Activated CD4-positive, alpha-beta T cell treated with anti-CD3 and anti-CD28 coated beads, Interleukin-2, Interleukin-4, amounts not matched to agents 100 ng/mL and 50 ng/mL, durations not matched to agents 16 hours and 8 hours (primary cell): ENCODE measurements at regions not wholly inside any gene's neighbourhood (a gene's known extent, or its start where the extent isn't known, plus 50 kb on each side); places are given as distances from the start of the nearest gene placed in this dataset.
"Not testable (repeated sequence)": the region's sequence is repeated elsewhere in the genome, so short reads cannot be mapped to it uniquely, and the experiment has no call there.

Source experiments
- DNase-seq: peaks from one replicate; pipeline ENCODE4 v3.0.0-alpha.2; 2020; ENCODE audit warnings: low spot score

GRCh38 chr5:77869116-77869798 lies 93.1 kb upstream of the TBCA start:
- DNase-seq, result no peak

GRCh38 chr5:77867914-77868313 lies 91.8 kb upstream of the TBCA start:
- DNase-seq, result no peak

GRCh38 chr5:77867194-77867691 lies 91.1 kb upstream of the TBCA start:
- no peak for DNase-seq

GRCh38 chr5:77866198-77866597 lies 90.1 kb upstream of the TBCA start:
- no peak for DNase-seq

GRCh38 chr5:77864997-77865396 lies 88.9 kb upstream of the TBCA start:
- DNase-seq, result no peak

- DNase-seq, result no peak
Measured at GRCh38 chr5:77863181-77863580, 87.0 kb upstream of the TBCA start.

GRCh38 chr5:77861576-77861975 lies 85.4 kb upstream of the TBCA start:
- no peak for DNase-seq

GRCh38 chr5:77859306-77859705 lies 83.2 kb upstream of the TBCA start:
- DNase-seq, result no peak

GRCh38 chr5:77858678-77859077 lies 82.5 kb upstream of the TBCA start:
- not testable (repeated sequence) for DNase-seq

GRCh38 chr5:77855369-77855768 lies 79.2 kb upstream of the TBCA start:
- no peak for DNase-seq

GRCh38 chr5:77853353-77853907 lies 77.3 kb upstream of the TBCA start:
- DNase-seq, result no peak

GRCh38 chr5:77852514-77853352 lies 76.6 kb upstream of the TBCA start:
- DNase-seq, result no peak

GRCh38 chr5:77852068-77852513 lies 76.0 kb upstream of the TBCA start:
- DNase-seq, result no peak

- DNase-seq, result no peak
Measured at GRCh38 chr5:77851176-77852067, 75.3 kb upstream of the TBCA start.

- no peak for DNase-seq
Measured at GRCh38 chr5:77850536-77851175, 74.5 kb upstream of the TBCA start.

GRCh38 chr5:77849308-77849900 lies 73.3 kb upstream of the TBCA start:
- no peak for DNase-seq

- no peak for DNase-seq
Measured at GRCh38 chr5:77847814-77848290, 71.7 kb upstream of the TBCA start.

GRCh38 chr5:77847129-77847460 lies 71.0 kb upstream of the TBCA start:
- DNase-seq, result no peak

- no peak for DNase-seq
Measured at GRCh38 chr5:77846422-77847128, 70.4 kb upstream of the TBCA start.

GRCh38 chr5:77845324-77845646 lies 69.1 kb upstream of the TBCA start:
- DNase-seq, result no peak
